Endodermal cell (in vitro differentiated cells): ENCODE measurements at regions not wholly inside any gene's neighbourhood (a gene's known extent, or its start where the extent isn't known, plus 50 kb on each side); places are given as distances from the start of the nearest gene placed in this dataset.
"Not testable (repeated sequence)": the region's sequence is repeated elsewhere in the genome, so short reads cannot be mapped to it uniquely, and the experiment has no call there.

Experiments used
- DNase-seq: peaks from one replicate; pipeline ENCODE4 v3.0.0-alpha.2; 2017
- H3K27ac ChIP-seq: 2 replicates; pipeline ENCODE4 v1.5.1; 2013; ENCODE audit warnings: mild to moderate bottlenecking, low read depth, low read length, moderate library complexity
- H3K27me3 ChIP-seq: 2 replicates; pipeline ENCODE4 v1.6.1; 2013; ENCODE audit warnings: mild to moderate bottlenecking, low read length, moderate library complexity; ENCODE audit not compliant: insufficient read depth, control insufficient read depth, poor library complexity, severe bottlenecking
- H3K36me3 ChIP-seq: 2 replicates; pipeline ENCODE4 v1.7.0; 2013; ENCODE audit warnings: mild to moderate bottlenecking, low read length, moderate library complexity; ENCODE audit not compliant: control insufficient read depth, insufficient read depth
- H3K4me1 ChIP-seq: one replicate; pipeline ENCODE4 v1.7.0; 2013; ENCODE audit warnings: low read length; ENCODE audit not compliant: control insufficient read depth, insufficient read depth
- H3K4me3 ChIP-seq: 2 replicates; pipeline ENCODE4 v1.5.1; 2013; ENCODE audit warnings: mild to moderate bottlenecking, low read length, moderate library complexity
- H3K9ac ChIP-seq: 2 replicates; pipeline ENCODE4 v1.6.1; 2013; ENCODE audit warnings: mild to moderate bottlenecking, low read length, moderate library complexity; ENCODE audit not compliant: poor library complexity, severe bottlenecking; ENCODE audit errors: extremely low read depth
- H3K9me3 ChIP-seq: 2 replicates; pipeline ENCODE4 v1.6.1; 2013; ENCODE audit warnings: mild to moderate bottlenecking, low read length, moderate library complexity; ENCODE audit not compliant: control insufficient read depth
- H3K27ac Mint-ChIP-seq: 2 replicates; pipeline ENCODE4 v1.8.0; 2020; ENCODE audit warnings: mixed read lengths
- H3K27me3 Mint-ChIP-seq: 2 replicates; pipeline ENCODE4 v1.8.0; 2021; ENCODE audit warnings: mild to moderate bottlenecking, mixed read lengths; ENCODE audit not compliant: insufficient read depth
- H3K36me3 Mint-ChIP-seq: 2 replicates; pipeline ENCODE4 v1.8.0; 2020; ENCODE audit warnings: low read depth, mixed read lengths
- H3K4me1 Mint-ChIP-seq: 2 replicates; pipeline ENCODE4 v1.8.0; 2020; ENCODE audit warnings: mixed read lengths
- H3K4me3 Mint-ChIP-seq: 2 replicates; pipeline ENCODE4 v1.8.0; 2020; ENCODE audit warnings: mild to moderate bottlenecking, moderate library complexity, mixed read lengths
- H3K9me3 Mint-ChIP-seq: 2 replicates; pipeline ENCODE4 v1.8.0; 2020; ENCODE audit warnings: mild to moderate bottlenecking, mixed read lengths
- CTCF ChIP-seq: fragments of 200-600 bp; sonication (generic); conservative IDR thresholded peaks from 2 replicates; pipeline ENCODE4 v1.5.0; 2021; ENCODE audit warnings: antibody characterized with exemption, mild to moderate bottlenecking
- WGBS, 2 experiments: methylation state at CpG; one replicate each; pipeline versions ENCODE4 v1.1.5 to v1.1.7; 2013; ENCODE audit warnings: missing lambda C conversion rate in 2 of 2, mixed read lengths in 1 of 2; ENCODE audit not compliant: insufficient coverage in 1 of 2, insufficient read length in 1 of 2; 5-methylcytosine and 5-hydroxymethylcytosine counted together

- H3K27me3 Mint-ChIP-seq: peaks cover 4% of the 10 kb centered on the region
- no peak overlapping the region for H3K4me3 ChIP-seq
- WGBS, 2 experiments: 96 to 99% methylated on average over 17 to 26 of the region's 26 CpGs
- peaks cover 29% of the 10 kb centered on the region for H3K4me1 Mint-ChIP-seq
- H3K27ac Mint-ChIP-seq: no peak overlapping the region
- no peak for DNase-seq
- no peak overlapping the region for H3K4me3 Mint-ChIP-seq
- H3K36me3 ChIP-seq: no peaks in the 10 kb centered on the region
- H3K9ac ChIP-seq: no peak overlapping the region
- H3K9me3 ChIP-seq: no peaks in the 10 kb centered on the region
- H3K9me3 Mint-ChIP-seq: peaks cover 2% of the 10 kb centered on the region
- H3K27me3 ChIP-seq: no peaks in the 10 kb centered on the region
- no peaks in the 10 kb centered on the region for H3K4me1 ChIP-seq
- no peak overlapping the region for H3K27ac ChIP-seq
- TF ChIP-seq CTCF: no peak
- H3K36me3 Mint-ChIP-seq: no peaks in the 10 kb centered on the region
Measured at GRCh38 chr9:38488156-38488698, 64.0 kb upstream of the IGFBPL1 start.

- WGBS, 2 experiments: 95 to 96% methylated on average over 32 to 55 of the region's 55 CpGs
- not testable (repeated sequence) for H3K9me3 ChIP-seq, DNase-seq, H3K9me3 Mint-ChIP-seq, H3K27me3 ChIP-seq, H3K27me3 Mint-ChIP-seq, H3K27ac Mint-ChIP-seq, H3K4me1 ChIP-seq, H3K4me3 Mint-ChIP-seq, H3K9ac ChIP-seq, H3K27ac ChIP-seq, H3K36me3 Mint-ChIP-seq, H3K36me3 ChIP-seq, H3K4me3 ChIP-seq
- peaks cover 35% of the 10 kb centered on the region for H3K4me1 Mint-ChIP-seq
Measured at GRCh38 chr9:38487418-38488155, 63.3 kb upstream of the IGFBPL1 start.

- Mint-ChIP-seq H3K36me3 (no peaks in the 10 kb centered on the region), H3K27me3 (peaks cover 2% of the 10 kb centered on the region), H3K9me3 (peaks cover 2% of the 10 kb centered on the region), H3K27ac (no peak overlapping the region), H3K4me1 (peaks cover 36% of the 10 kb centered on the region), H3K4me3 (no peak overlapping the region)
- DNase-seq: peak; percentile 51
- no peak for TF ChIP-seq CTCF
- Histone ChIP-seq H3K9me3 (no peaks in the 10 kb centered on the region), H3K27me3 (no peaks in the 10 kb centered on the region), H3K9ac (no peak overlapping the region), H3K4me3 (no peak overlapping the region), H3K27ac (peak overlapping the region; percentile 75), H3K36me3 (no peaks in the 10 kb centered on the region), H3K4me1 (no peaks in the 10 kb centered on the region)
- 89% methylated on average over 8 of the region's 8 CpGs; no CpG with 5 or more reads in 1 of the 2 experiments for WGBS, 2 experiments
Measured at GRCh38 chr9:38486837-38487236, 62.6 kb upstream of the IGFBPL1 start.
